PC-9 (cell line): ENCODE measurements at regions not wholly inside any gene's neighbourhood (a gene's known extent, or its start where the extent isn't known, plus 50 kb on each side); places are given as distances from the start of the nearest gene placed in this dataset.
A peak's percentile ranks its signal among the peaks of the same experiment; 100 is the strongest.
"Not testable (repeated sequence)": the region's sequence is repeated elsewhere in the genome, so short reads cannot be mapped to it uniquely, and the experiment has no call there.

Source experiments
- BruUV-seq: library from RNA; stranded (reverse); fragments of 400-500 nt; replicated peaks from 2 replicates; lab custom pipeline; 2021; lab: Mats Ljungman, UMichigan
- CTCF ChIA-PET: fragments of 300-600 bp; sonication (Branson Sonifier 250); formaldehyde crosslinking; loops from one replicate; lab custom pipeline; 2022; ENCODE audit warnings: antibody characterized with exemption; lab: Charles Lee
- POLR2A ChIA-PET: fragments of 300-600 bp; sonication (Branson Sonifier 250); formaldehyde crosslinking; loops from one replicate; lab custom pipeline; 2022; ENCODE audit warnings: antibody characterized with exemption; ENCODE audit not compliant: unreplicated experiment; lab: Charles Lee
- DNase-seq, 2 experiments: peaks; one replicate each; pipeline versions ENCODE4 v3.0.0 to v3.0.0-alpha.2; 2015 to 2022; ENCODE audit warnings: mixed read lengths in 1 of 2
- H2AFZ ChIP-seq: fragments of 200-600 bp; sonication (generic); 2 replicates; pipeline ENCODE4 v1.8.1; 2017; ENCODE audit warnings: antibody characterized with exemption
- H3F3A ChIP-seq: fragments of 200-600 bp; sonication (generic); 2 replicates; pipeline ENCODE4 v1.8.1; 2017; ENCODE audit warnings: antibody characterized with exemption, mild to moderate bottlenecking, low read depth; ENCODE audit not compliant: insufficient read depth
- H3K27ac ChIP-seq: fragments of 200-600 bp; sonication (generic); 2 replicates; pipeline ENCODE4 v1.6.1; 2016; ENCODE audit warnings: mixed run types
- H3K27me3 ChIP-seq: fragments of 200-600 bp; sonication (generic); 2 replicates; pipeline ENCODE4 v1.6.1; 2016; ENCODE audit warnings: low read depth, mixed run types; ENCODE audit not compliant: insufficient read depth
- H3K36me3 ChIP-seq: fragments of 200-600 bp; sonication (generic); 2 replicates; pipeline ENCODE4 v1.6.1; 2016; ENCODE audit warnings: low read depth, mixed run types
- H3K4me1 ChIP-seq: fragments of 200-600 bp; sonication (generic); replicated peaks from 2 replicates; pipeline ENCODE4 v1.6.1; 2016; ENCODE audit warnings: mixed run types; ENCODE audit not compliant: insufficient read depth
- H3K4me2 ChIP-seq: fragments of 200-600 bp; sonication (generic); 2 replicates; pipeline ENCODE4 v1.6.1; 2017; ENCODE audit warnings: mixed run types
- H3K4me3 ChIP-seq: fragments of 200-600 bp; sonication (generic); 2 replicates; pipeline ENCODE4 v1.6.1; 2016; ENCODE audit warnings: mixed run types
- H3K79me2 ChIP-seq: fragments of 200-600 bp; sonication (generic); 2 replicates; pipeline ENCODE4 v1.6.1; 2017; ENCODE audit warnings: low read depth, mixed run types
- H3K9me2 ChIP-seq: fragments of 200-600 bp; sonication (generic); 2 replicates; pipeline ENCODE4 v1.8.1; 2017; ENCODE audit warnings: mild to moderate bottlenecking; ENCODE audit not compliant: insufficient read depth
- H3K9me3 ChIP-seq: fragments of 200-600 bp; sonication (generic); 2 replicates; pipeline ENCODE4 v1.8.1; 2016; ENCODE audit warnings: low read depth; ENCODE audit not compliant: insufficient read depth
- H4K20me1 ChIP-seq: fragments of 200-600 bp; sonication (generic); 2 replicates; pipeline ENCODE4 v1.8.1; 2017; ENCODE audit not compliant: insufficient read depth
- CTCF ChIP-seq: fragments of 200-600 bp; sonication (generic); conservative IDR thresholded peaks from 2 replicates; pipeline ENCODE4 v1.6.1; 2017; ENCODE audit warnings: mixed run types, antibody characterized with exemption, mild to moderate bottlenecking, moderate library complexity
- EZH2 ChIP-seq: fragments of 200-600 bp; sonication (generic); IDR thresholded peaks from 2 replicates; pipeline ENCODE4 v1.8.0; 2017; ENCODE audit warnings: antibody characterized with exemption, low read depth
- intact Hi-C: fragments of 100-400 bp; cut with micrococcal nuclease; formaldehyde crosslinking; loops from one replicate; pipeline ENCODE4 v1.10.0; 2022; ENCODE audit not compliant: unreplicated experiment

DNA sequence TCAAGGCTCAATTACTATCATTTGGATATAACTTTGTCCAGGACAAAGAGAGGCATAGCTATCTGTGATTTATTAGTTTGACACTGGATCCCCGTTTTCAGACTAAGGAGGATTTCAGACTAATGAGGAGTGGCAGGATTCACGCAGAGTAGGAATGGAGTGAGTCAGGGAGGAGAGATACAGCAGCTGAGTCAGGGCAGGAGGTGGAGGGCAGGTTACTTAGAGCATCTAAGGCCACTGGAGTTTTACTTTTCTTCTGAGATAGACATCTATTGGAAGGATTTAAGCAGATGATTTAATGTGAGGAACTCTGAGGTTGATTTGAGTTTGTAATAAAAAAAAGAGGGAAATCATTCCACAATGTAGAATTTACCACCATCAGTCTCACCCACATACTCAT, 110.6 kb downstream of the RPIA start:
- H2AFZ ChIP-seq, intact Hi-C loops, H3K36me3 ChIP-seq, CTCF ChIA-PET, H3K27me3 ChIP-seq, POLR2A ChIA-PET, H3F3A ChIP-seq, H3K4me3 ChIP-seq, H3K9me3 ChIP-seq, BruUV-seq, H3K9me2 ChIP-seq, H3K27ac ChIP-seq, H3K4me1 ChIP-seq, H3K4me2 ChIP-seq, H3K79me2 ChIP-seq, H4K20me1 ChIP-seq: not testable (repeated sequence)
- DNase-seq: peak in 1 of 2 experiments; percentile 44

DNA sequence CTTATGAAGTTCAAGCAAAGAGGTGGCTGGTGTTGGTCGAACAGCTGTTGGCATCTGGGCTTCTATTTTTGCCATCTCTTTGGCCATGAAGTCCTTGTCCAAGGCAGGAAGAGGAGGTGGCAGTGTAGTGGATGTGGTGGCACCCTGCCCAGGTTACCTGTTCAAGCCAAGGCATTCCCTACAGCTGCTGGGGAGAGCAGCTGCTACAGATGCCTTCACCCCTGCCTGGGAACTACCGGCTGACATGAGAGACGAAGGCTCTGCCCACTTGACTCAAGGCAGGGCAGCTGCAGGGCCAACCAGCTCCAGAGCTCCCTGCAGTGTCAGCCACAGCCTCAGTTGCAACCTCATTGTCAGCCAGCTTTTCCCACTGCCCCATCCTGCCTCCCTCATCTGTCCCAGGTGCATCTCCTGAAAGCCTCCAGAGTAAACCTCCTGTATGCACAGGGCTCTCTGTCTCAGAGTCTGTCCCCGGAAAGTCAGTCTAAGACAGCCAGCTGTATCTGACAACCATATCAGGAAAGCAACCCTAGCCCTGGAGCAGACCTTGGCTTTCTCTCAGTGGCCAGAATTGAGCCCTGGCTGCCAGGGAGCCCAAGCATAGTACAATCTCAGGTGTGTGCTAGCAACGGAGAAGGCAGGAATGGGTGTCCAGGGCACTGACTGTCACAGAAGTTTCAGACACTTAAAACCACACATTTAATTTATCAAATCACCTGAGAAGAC, 115.9 kb downstream of the RPIA start:
- Histone ChIP-seq H4K20me1 (no peaks in the 10 kb centered on the region), H3K79me2 (no peaks in the 10 kb centered on the region), H3K4me2 (no peak overlapping the region), H3K4me1 (no peaks in the 10 kb centered on the region), H3K9me2 (no peaks in the 10 kb centered on the region), H3K27ac (no peak overlapping the region), H3F3A (no peaks in the 10 kb centered on the region), H2AFZ (no peak overlapping the region), H3K9me3 (no peaks in the 10 kb centered on the region), H3K4me3 (no peak overlapping the region), H3K27me3 (peaks cover 18% of the 10 kb centered on the region; the same call in 1 of the 2 replicates), H3K36me3 (no peaks in the 10 kb centered on the region)
- no peak for DNase-seq
- ChIA-PET CTCF (no interaction called here), POLR2A (no interaction called here)
- no peak for TF ChIP-seq CTCF
- TF ChIP-seq EZH2: no peak
- BruUV-seq: no TSS peak
- intact Hi-C loops: no loop called here

GRCh38 chr2:88808083-88808482, 116.6 kb downstream of the RPIA start:
- TF ChIP-seq CTCF: no peak
- TF ChIP-seq EZH2: no peak
- Histone ChIP-seq H3K36me3 (no peaks in the 10 kb centered on the region), H3K9me2 (no peaks in the 10 kb centered on the region), H2AFZ (no peak overlapping the region), H3K27me3 (peaks cover 18% of the 10 kb centered on the region; the same call in 1 of the 2 replicates), H3K4me2 (no peak overlapping the region), H4K20me1 (no peaks in the 10 kb centered on the region), H3K79me2 (no peaks in the 10 kb centered on the region), H3K27ac (no peak overlapping the region), H3F3A (no peaks in the 10 kb centered on the region), H3K4me3 (no peak overlapping the region), H3K4me1 (no peaks in the 10 kb centered on the region), H3K9me3 (no peaks in the 10 kb centered on the region)
- intact Hi-C loops: no loop called here
- ChIA-PET POLR2A (no interaction called here), CTCF (no interaction called here)
- DNase-seq: no peak
- BruUV-seq: no TSS peak

DNA sequence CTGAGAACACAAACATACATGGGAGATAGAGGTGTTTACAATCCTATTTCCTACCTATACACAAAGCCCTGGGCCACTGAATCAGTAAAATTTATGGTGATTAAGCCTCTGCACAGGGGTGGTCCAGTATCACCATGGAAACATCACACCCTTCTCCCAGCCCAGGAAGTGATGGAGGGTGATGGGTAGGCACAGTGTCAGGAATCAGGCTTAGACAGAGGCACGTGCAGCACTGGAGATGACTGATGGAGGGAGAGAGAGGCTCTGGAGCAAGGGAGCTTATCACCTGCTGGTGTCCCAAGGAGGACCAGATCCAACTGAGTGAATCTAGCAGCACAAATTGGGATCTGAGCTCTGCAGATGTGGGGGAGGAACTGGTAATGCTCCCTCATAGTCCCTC, 117.2 kb downstream of the RPIA start:
- TF ChIP-seq CTCF (no peak), EZH2 (no peak)
- no peak overlapping the region for H3K4me3 ChIP-seq
- no peak overlapping the region for H3K27ac ChIP-seq
- H3K4me1 ChIP-seq: no peaks in the 10 kb centered on the region
- DNase-seq: no peak
- no peaks in the 10 kb centered on the region for H3K9me2 ChIP-seq
- H3K79me2 ChIP-seq: no peaks in the 10 kb centered on the region
- no peaks in the 10 kb centered on the region for H4K20me1 ChIP-seq
- H3K36me3 ChIP-seq: no peaks in the 10 kb centered on the region
- H3K4me2 ChIP-seq: no peak overlapping the region
- CTCF ChIA-PET: interaction anchor here (0.6 to 0.7 kb wide), 2 partner anchors 71 to 159 kb away, joined by 3 to 7 read pairs; no protein-coding TSS in a partner anchor
- POLR2A ChIA-PET: no interaction called here
- no TSS peak for BruUV-seq
- H2AFZ ChIP-seq: no peak overlapping the region
- H3K9me3 ChIP-seq: no peaks in the 10 kb centered on the region
- H3K27me3 ChIP-seq: peaks cover 18% of the 10 kb centered on the region; the same call in 1 of the 2 replicates
- H3F3A ChIP-seq: no peaks in the 10 kb centered on the region
- intact Hi-C loops: no loop called here
